Skeletal muscle tissue (tissue), 3 donors: ENCODE measurements at regions not wholly inside any gene's neighbourhood (a gene's known extent, or its start where the extent isn't known, plus 50 kb on each side); places are given as distances from the start of the nearest gene placed in this dataset.

Source experiments
- H3K27ac ChIP-seq: one replicate; pipeline ENCODE4 v1.7.0; 2013; ENCODE audit warnings: mild to moderate bottlenecking, low read depth, low read length, inconsistent platforms
- H3K27me3 ChIP-seq, 3 donors: one replicate each; pipeline ENCODE4 v1.7.0; 2013; ENCODE audit warnings: low read length in 3 of 3; ENCODE audit not compliant: control insufficient read depth in 3 of 3, insufficient read depth in 3 of 3
- H3K36me3 ChIP-seq, 3 donors: one replicate each; pipeline ENCODE4 v1.7.0; 2013; ENCODE audit warnings: low read length in 3 of 3; ENCODE audit not compliant: control insufficient read depth in 3 of 3, insufficient read depth in 3 of 3
- H3K4me1 ChIP-seq, 3 donors: one replicate each; pipeline ENCODE4 v1.7.0; 2013; ENCODE audit warnings: low read length in 3 of 3, mild to moderate bottlenecking in 3 of 3; ENCODE audit not compliant: control insufficient read depth in 3 of 3, insufficient read depth in 3 of 3
- H3K4me3 ChIP-seq, 3 donors: one replicate each; pipeline ENCODE4 v1.7.0; 2013; ENCODE audit warnings: low read length in 3 of 3
- H3K9ac ChIP-seq, 3 donors: one replicate each; pipeline ENCODE4 v1.7.0; 2013; ENCODE audit warnings: low read length in 3 of 3, mild to moderate bottlenecking in 3 of 3, moderate library complexity in 2 of 3, low read depth in 1 of 3
- H3K9me3 ChIP-seq, 3 donors: one replicate each; pipeline ENCODE4 v1.7.0; 2013; ENCODE audit warnings: low read length in 3 of 3; ENCODE audit not compliant: control insufficient read depth in 3 of 3
- donor health status: Osteomylitis.

- H3K36me3 ChIP-seq, result no peaks in the 10 kb centered on the region
Observed at GRCh38 chr14:104343294-104343625, 204.9 kb downstream of the KIF26A start.

GRCh38 chr14:104343690-104344640 lies 205.6 kb downstream of the KIF26A start:
- H3K36me3 ChIP-seq, result no peaks in the 10 kb centered on the region
- H3K4me3 ChIP-seq, result no peak overlapping the region
- peaks cover 0 to 5% (median 0%) of the 10 kb centered on the region in 3 donors for H3K4me1 ChIP-seq
- H3K27ac ChIP-seq, result no peak overlapping the region
- peaks cover 22 to 38% (median 26%) of the 10 kb centered on the region in 3 donors for H3K27me3 ChIP-seq
- no peak overlapping the region for H3K9ac ChIP-seq
- no peaks in the 10 kb centered on the region for H3K9me3 ChIP-seq

More at GRCh38 chr14:104343294-104343625, 204.9 kb downstream of the KIF26A start:
- peaks cover 0 to 5% (median 0%) of the 10 kb centered on the region in 3 donors for H3K4me1 ChIP-seq
- H3K9me3 ChIP-seq, result no peaks in the 10 kb centered on the region
- H3K9ac ChIP-seq, result no peak overlapping the region
- H3K4me3 ChIP-seq, result no peak overlapping the region
- peaks cover 22 to 38% (median 26%) of the 10 kb centered on the region in 3 donors for H3K27me3 ChIP-seq
- no peak overlapping the region for H3K27ac ChIP-seq

- Histone ChIP-seq H3K9ac (no peak overlapping the region), H3K27ac (no peak overlapping the region), H3K4me1 (peaks cover 0 to 5% (median under 1%) of the 10 kb centered on the region in 3 donors), H3K9me3 (no peaks in the 10 kb centered on the region), H3K4me3 (no peak overlapping the region), H3K36me3 (no peaks in the 10 kb centered on the region), H3K27me3 (peaks cover 22 to 38% (median 26%) of the 10 kb centered on the region in 3 donors)
Observed at GRCh38 chr14:104344818-104345620, 206.6 kb downstream of the KIF26A start.

GRCh38 chr14:104345621-104346462 lies 207.5 kb downstream of the KIF26A start:
- Histone ChIP-seq H3K36me3 (no peaks in the 10 kb centered on the region), H3K27me3 (peaks cover 22 to 38% (median 26%) of the 10 kb centered on the region in 3 donors), H3K27ac (no peak overlapping the region), H3K9ac (no peak overlapping the region), H3K4me1 (peaks cover 0 to 5% (median 4%) of the 10 kb centered on the region in 3 donors), H3K4me3 (no peak overlapping the region), H3K9me3 (no peaks in the 10 kb centered on the region)

GRCh38 chr14:104346608-104347007 lies 208.2 kb downstream of the KIF26A start:
- peaks cover 22 to 36% (median 23%) of the 10 kb centered on the region in 3 donors for H3K27me3 ChIP-seq
- no peak overlapping the region for H3K27ac ChIP-seq
- no peak overlapping the region for H3K4me3 ChIP-seq
- H3K9ac ChIP-seq, result no peak overlapping the region
- H3K36me3 ChIP-seq, result no peaks in the 10 kb centered on the region
- H3K4me1 ChIP-seq, result peaks cover 0 to 5% (median 4%) of the 10 kb centered on the region in 3 donors
- H3K9me3 ChIP-seq, result peaks cover 0 to 3% (median 0%) of the 10 kb centered on the region in 3 donors

GRCh38 chr14:104348741-104349140 lies 210.4 kb downstream of the KIF26A start:
- Histone ChIP-seq H3K27me3 (peaks cover 12 to 30% (median 23%) of the 10 kb centered on the region in 3 donors), H3K27ac (no peak overlapping the region), H3K4me1 (peaks cover 0 to 5% (median 0%) of the 10 kb centered on the region in 3 donors), H3K36me3 (no peaks in the 10 kb centered on the region), H3K9me3 (peaks cover 0 to 4% (median 0%) of the 10 kb centered on the region in 3 donors), H3K9ac (no peak overlapping the region), H3K4me3 (no peak overlapping the region)

- Histone ChIP-seq H3K36me3 (no peaks in the 10 kb centered on the region), H3K27ac (no peak overlapping the region), H3K4me3 (peak overlapping the region in 1 of 3 donors; percentile 22), H3K4me1 (peaks cover 0 to 9% (median 2%) of the 10 kb centered on the region in 3 donors), H3K9ac (no peak overlapping the region), H3K9me3 (peaks cover 0 to 4% (median 0%) of the 10 kb centered on the region in 3 donors), H3K27me3 (peaks cover 1 to 27% (median 20%) of the 10 kb centered on the region in 3 donors)
Observed at GRCh38 chr14:104349950-104350349, 211.6 kb downstream of the KIF26A start.

GRCh38 chr14:104350463-104351185 lies 212.2 kb downstream of the KIF26A start:
- H3K27me3 ChIP-seq, result peaks cover 0 to 24% (median 14%) of the 10 kb centered on the region in 3 donors
- no peaks in the 10 kb centered on the region for H3K36me3 ChIP-seq
- peaks cover 0 to 14% (median 2%) of the 10 kb centered on the region in 3 donors for H3K4me1 ChIP-seq
- H3K9ac ChIP-seq, result no peak overlapping the region
- H3K9me3 ChIP-seq, result peaks cover 0 to 4% (median 0%) of the 10 kb centered on the region in 3 donors
- H3K4me3 ChIP-seq, result no peak overlapping the region
- H3K27ac ChIP-seq, result no peak overlapping the region
